ENCODE measurements at regions not wholly inside any gene's neighbourhood (a gene's known extent, or its start where the extent isn't known, plus 50 kb on each side); places are given as distances from the start of the nearest gene placed in this dataset.

DNA sequence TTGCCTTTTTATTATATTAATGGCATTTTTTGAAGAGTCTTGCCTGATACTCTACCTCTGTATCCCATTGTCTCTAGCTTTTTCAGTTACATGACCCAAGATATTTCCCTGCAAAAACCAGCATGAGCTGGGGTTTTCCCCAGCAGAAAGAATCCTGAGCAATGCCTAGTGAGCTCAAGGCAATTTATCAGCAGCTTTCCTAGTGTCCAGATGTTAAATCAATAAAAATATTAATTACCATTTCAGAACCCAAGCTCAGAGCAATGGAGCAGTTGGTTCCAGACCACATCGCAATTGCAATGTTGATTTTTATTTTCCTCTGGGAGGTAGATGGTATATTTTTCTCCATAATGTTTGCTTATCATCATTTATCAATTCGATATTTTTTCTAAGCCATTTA lies 137.2 kb downstream of the RAB38 start:
- TF ChIP-seq EZH2 (IDR thresholded peaks at IDR 0.05; ENCODE audit: low read length, missing control alignments): no peak
- TF ChIP-seq, protein P1, sequence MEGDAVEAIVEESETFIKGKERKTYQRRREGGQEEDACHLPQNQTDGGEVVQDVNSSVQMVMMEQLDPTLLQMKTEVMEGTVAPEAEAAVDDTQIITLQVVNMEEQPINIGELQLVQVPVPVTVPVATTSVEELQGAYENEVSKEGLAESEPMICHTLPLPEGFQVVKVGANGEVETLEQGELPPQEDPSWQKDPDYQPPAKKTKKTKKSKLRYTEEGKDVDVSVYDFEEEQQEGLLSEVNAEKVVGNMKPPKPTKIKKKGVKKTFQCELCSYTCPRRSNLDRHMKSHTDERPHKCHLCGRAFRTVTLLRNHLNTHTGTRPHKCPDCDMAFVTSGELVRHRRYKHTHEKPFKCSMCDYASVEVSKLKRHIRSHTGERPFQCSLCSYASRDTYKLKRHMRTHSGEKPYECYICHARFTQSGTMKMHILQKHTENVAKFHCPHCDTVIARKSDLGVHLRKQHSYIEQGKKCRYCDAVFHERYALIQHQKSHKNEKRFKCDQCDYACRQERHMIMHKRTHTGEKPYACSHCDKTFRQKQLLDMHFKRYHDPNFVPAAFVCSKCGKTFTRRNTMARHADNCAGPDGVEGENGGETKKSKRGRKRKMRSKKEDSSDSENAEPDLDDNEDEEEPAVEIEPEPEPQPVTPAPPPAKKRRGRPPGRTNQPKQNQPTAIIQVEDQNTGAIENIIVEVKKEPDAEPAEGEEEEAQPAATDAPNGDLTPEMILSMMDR (conservative IDR thresholded peaks at IDR 0.05 in 1 of 2, IDR thresholded peaks at IDR 0.05 in 1 of 2; ENCODE audit: low read depth in 1 of 2, low read length in 2 of 2): no peak
